Right cardiac atrium (tissue), 5 donors: ENCODE measurements at regions not wholly inside any gene's neighbourhood (a gene's known extent, or its start where the extent isn't known, plus 50 kb on each side); places are given as distances from the start of the nearest gene placed in this dataset.
"Not testable (repeated sequence)": the region's sequence is repeated elsewhere in the genome, so short reads cannot be mapped to it uniquely, and the experiment has no call there.

Experiments used
- ATAC-seq, 2 donors: fragments of 200-7000 bp; cut with Tn5 transposase; one replicate each; pipeline versions ENCODE4 v1.8.0 to v1.9.1; 2020; ENCODE audit warnings: moderate library complexity in 2 of 2, mild to moderate bottlenecking in 1 of 2
- DNase-seq, 3 donors: peaks; one replicate each; pipeline ENCODE4 v3.0.0-alpha.2; 2020
- H3K27ac ChIP-seq: one replicate; pipeline ENCODE4 v1.5.1; 2013; ENCODE audit warnings: mild to moderate bottlenecking, low read length, control low read depth, moderate library complexity
- H3K27me3 ChIP-seq: one replicate; pipeline ENCODE4 v1.6.1; 2013; ENCODE audit not compliant: control insufficient read depth, insufficient read depth
- H3K4me1 ChIP-seq: one replicate; pipeline ENCODE4 v1.6.1; 2013; ENCODE audit warnings: low read length; ENCODE audit not compliant: control insufficient read depth, insufficient read depth
- H3K4me3 ChIP-seq: one replicate; pipeline ENCODE4 v1.5.1; 2013; ENCODE audit warnings: low read length, control low read depth
- H3K9me3 ChIP-seq: one replicate; pipeline ENCODE4 v1.6.1; 2013; ENCODE audit warnings: low read length; ENCODE audit not compliant: control insufficient read depth
- WGBS: extraction: QIAGEN DNeasy Blood & Tissue Kit; methylation state at CpG from one replicate; pipeline ENCODE4 v1.1.7; 2013; 5-methylcytosine and 5-hydroxymethylcytosine counted together
- intact Hi-C, 4 donors: fragments of 100-400 bp; cut with DNase I; formaldehyde crosslinking; loops; one replicate each; pipeline versions ENCODE4 v1.11.0 to v1.14.0; 2022 to 2023
- donor health status: healthy with polysubstance abuse.
- donor health status: DM: no; HTN: yes; CAD: no.
- donor health status: DM: no; HTN: no; CAD: no.
- donor health status: DM: no; HTN: yes; CAD: no; lungs with severe emphysema.
- donor health status: DM: yes; HTN: yes; CAD: no.

GRCh38 chr2:16933355-16933754 is 267.7 kb upstream of the CYRIA start:
- Histone ChIP-seq H3K27ac (no peak overlapping the region), H3K4me3 (no peak overlapping the region), H3K27me3 (no peaks in the 10 kb centered on the region), H3K9me3 (no peaks in the 10 kb centered on the region), H3K4me1 (no peaks in the 10 kb centered on the region)
- no peak for ATAC-seq
- no peak for DNase-seq
- 56% methylated on average over 4 of the region's 4 CpGs for WGBS
- intact Hi-C loops: no loop called here

- 83% methylated on average over 3 of the region's 3 CpGs for WGBS
- H3K27me3 ChIP-seq: no peaks in the 10 kb centered on the region
- no peak for ATAC-seq
- DNase-seq: no peak
- H3K27ac ChIP-seq: no peak overlapping the region
- no peak overlapping the region for H3K4me3 ChIP-seq
- no peaks in the 10 kb centered on the region for H3K4me1 ChIP-seq
- intact Hi-C loops: no loop called here
- H3K9me3 ChIP-seq: no peaks in the 10 kb centered on the region
These were observed 267.2 kb upstream of the CYRIA start for GRCh38 chr2:16932826-16933225.

- ATAC-seq (no peak), DNase-seq (no peak)
- H3K4me3 ChIP-seq: no peak overlapping the region
- no peaks in the 10 kb centered on the region for H3K27me3 ChIP-seq
- intact Hi-C loops: no loop called here
- H3K9me3 ChIP-seq: no peaks in the 10 kb centered on the region
- H3K27ac ChIP-seq: no peak overlapping the region
- 75% methylated on average over 4 of the region's 4 CpGs for WGBS
- no peaks in the 10 kb centered on the region for H3K4me1 ChIP-seq
These were observed 265.8 kb upstream of the CYRIA start for GRCh38 chr2:16931441-16931840.

DNA sequence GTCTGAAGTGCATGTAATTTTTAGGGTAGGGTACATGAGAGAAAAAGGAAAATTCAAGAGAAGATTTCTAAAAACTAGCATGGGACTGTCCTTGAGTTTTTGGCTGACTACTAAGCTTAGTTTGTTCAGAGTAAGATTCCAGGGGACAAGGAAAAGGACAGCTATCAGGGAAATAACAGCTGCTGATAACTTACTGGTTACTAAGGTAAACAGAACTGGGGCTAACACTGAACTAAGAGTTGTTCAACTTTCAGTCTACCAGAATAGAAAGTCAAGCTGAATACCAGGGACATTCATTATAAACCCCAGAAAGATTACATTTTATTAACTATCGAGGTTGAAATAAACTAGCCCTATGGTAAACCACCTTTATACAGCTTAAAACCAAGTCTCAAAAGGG is 261.8 kb upstream of the CYRIA start:
- WGBS: 84% methylated on average over 1 of the region's 1 CpG
- intact Hi-C loops: no loop called here
- Histone ChIP-seq H3K27me3 (no peaks in the 10 kb centered on the region), H3K4me1 (no peaks in the 10 kb centered on the region), H3K9me3 (no peaks in the 10 kb centered on the region), H3K27ac (no peak overlapping the region), H3K4me3 (no peak overlapping the region)
- DNase-seq (no peak), ATAC-seq (peak in 1 of 2 donors; percentile 48)

DNA sequence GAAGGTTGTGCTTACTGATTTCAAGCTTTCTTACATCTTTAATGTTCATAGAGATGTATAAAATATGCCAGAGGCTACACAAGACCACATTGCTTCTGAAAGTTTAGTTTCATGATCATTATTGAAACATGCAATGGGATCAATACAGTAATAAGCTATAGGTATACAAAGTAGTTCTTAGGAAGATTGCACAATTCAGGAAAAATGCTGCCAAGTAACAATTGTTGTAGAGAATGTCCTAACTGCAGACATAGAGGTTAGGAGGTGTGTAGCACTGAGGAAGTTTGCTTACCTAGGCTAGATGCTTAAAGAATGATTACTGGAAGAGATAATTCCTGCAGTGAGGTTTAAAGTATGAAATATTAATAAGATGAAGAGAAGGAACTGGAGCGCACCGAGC is 259.5 kb upstream of the CYRIA start:
- Histone ChIP-seq H3K27ac (no peak overlapping the region), H3K27me3 (no peaks in the 10 kb centered on the region), H3K9me3 (no peaks in the 10 kb centered on the region), H3K4me3 (no peak overlapping the region), H3K4me1 (no peaks in the 10 kb centered on the region)
- ATAC-seq (no peak), DNase-seq (no peak)
- WGBS: 96% methylated on average over 2 of the region's 2 CpGs
- intact Hi-C loops: no loop called here

DNA sequence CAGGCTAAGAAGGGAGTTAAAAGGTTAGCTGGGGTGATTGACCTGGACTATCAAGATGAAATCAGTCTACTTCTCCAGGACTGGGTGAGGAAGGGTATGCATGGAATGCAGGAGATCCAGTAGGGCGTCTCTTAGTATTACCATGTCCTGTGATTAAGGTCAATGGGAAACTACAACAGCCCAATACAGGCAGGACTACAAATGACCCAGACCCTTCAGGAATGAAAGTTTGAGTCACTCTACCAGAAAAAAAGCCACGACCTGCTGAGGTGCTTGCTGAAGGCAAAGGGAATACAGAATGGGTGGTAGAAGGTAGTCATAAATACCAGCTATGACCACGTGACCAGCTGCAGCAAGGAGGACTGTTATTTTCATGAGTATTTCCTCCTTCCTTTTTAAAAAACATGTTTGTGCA is 249.7 kb upstream of the CYRIA start:
- intact Hi-C loops, DNase-seq, H3K27me3 ChIP-seq, H3K9me3 ChIP-seq, H3K27ac ChIP-seq, ATAC-seq, H3K4me3 ChIP-seq, H3K4me1 ChIP-seq: not testable (repeated sequence)
- 62% methylated on average over 3 of the region's 3 CpGs for WGBS

DNA sequence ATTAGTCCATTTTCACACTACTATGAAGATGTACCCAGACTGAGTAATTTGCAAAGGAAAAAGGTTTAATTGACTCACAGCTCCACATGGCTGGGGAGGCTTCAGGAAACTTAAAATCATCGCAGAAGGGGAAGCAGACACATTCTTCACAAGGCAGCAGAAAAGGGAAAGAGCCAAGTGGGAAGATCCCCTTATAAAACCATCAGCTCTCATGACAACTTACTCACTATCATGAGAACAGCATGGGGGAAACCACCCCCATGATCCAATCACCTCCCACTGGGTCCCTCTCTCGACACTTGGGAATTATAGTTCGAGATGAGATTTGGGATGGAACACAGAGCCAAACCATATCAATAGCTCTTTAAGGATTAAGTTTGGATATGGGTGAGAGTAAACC is 246.1 kb upstream of the CYRIA start:
- no peaks in the 10 kb centered on the region for H3K4me1 ChIP-seq
- intact Hi-C loops: no loop called here
- no peak for ATAC-seq
- 72% methylated on average over 3 of the region's 3 CpGs for WGBS
- H3K4me3 ChIP-seq: no peak overlapping the region
- H3K9me3 ChIP-seq: no peaks in the 10 kb centered on the region
- no peak overlapping the region for H3K27ac ChIP-seq
- DNase-seq: no peak
- no peaks in the 10 kb centered on the region for H3K27me3 ChIP-seq

DNA sequence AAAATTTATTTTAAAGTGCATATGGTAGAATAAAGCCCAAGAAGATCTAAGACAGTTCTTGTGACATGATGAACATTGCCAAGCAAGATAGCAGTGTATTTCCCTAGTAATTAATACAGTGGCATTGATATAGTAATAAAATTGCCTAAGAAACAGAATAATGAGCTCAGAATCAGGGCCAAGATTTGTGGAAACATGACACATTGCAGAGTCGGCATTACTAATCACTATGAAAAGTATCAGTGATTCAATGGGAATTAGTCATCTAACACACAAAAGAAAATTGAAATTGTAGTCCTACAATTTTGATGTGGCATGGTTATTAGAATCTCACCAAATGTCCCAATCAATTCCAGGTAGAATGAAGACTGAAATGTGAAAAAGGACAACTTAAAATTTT is 243.0 kb upstream of the CYRIA start:
- intact Hi-C loops: no loop called here

DNA sequence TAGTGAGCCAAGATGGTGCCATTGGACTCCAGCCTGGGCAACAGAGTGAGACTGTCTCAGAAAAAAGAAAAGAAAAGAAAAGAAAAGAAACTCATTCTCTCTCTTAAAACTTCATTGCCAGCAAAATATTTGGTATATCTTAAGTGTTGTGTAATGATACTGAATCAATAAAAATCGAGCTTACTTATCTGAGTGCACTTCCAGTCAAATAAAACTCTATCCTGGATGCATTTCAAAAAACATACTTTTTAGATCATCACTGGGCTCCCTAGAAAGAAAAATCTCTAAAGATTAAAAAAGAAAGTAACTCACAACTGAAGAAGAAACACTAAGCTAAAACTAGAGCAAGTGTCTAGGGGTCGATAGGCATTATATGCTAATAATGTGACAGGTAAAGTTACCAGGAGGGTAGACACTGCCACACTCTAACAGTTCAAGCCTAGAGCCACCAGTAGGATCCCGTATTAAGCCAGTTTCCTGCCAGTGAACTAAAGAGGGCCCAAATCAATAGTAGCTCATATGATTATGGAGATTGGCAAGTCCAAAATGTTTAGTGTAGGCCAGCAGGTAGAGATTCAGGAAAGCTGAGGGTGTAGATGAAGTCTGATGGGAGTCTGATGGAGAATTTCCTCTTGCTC is 242.1 kb upstream of the CYRIA start:
- ATAC-seq: no peak
- H3K4me1 ChIP-seq: no peaks in the 10 kb centered on the region
- no peak overlapping the region for H3K4me3 ChIP-seq
- H3K27ac ChIP-seq: no peak overlapping the region
- H3K9me3 ChIP-seq: no peaks in the 10 kb centered on the region
- 64% methylated on average over 3 of the region's 3 CpGs for WGBS
- intact Hi-C loops: no loop called here
- no peaks in the 10 kb centered on the region for H3K27me3 ChIP-seq
- DNase-seq: no peak

More for the DNA sequence above, 243.0 kb upstream of the CYRIA start:
- Histone ChIP-seq H3K9me3 (no peaks in the 10 kb centered on the region), H3K4me1 (no peaks in the 10 kb centered on the region), H3K4me3 (no peak overlapping the region), H3K27me3 (no peaks in the 10 kb centered on the region), H3K27ac (no peak overlapping the region)
- no peak for ATAC-seq
- 58% methylated on average over 1 of the region's 1 CpG for WGBS
- DNase-seq: no peak

GRCh38 chr2:16905325-16905724 is 239.7 kb upstream of the CYRIA start:
- ATAC-seq, DNase-seq, H3K27ac ChIP-seq, H3K9me3 ChIP-seq, H3K27me3 ChIP-seq, H3K4me1 ChIP-seq, H3K4me3 ChIP-seq, intact Hi-C loops: not testable (repeated sequence)
- 86% methylated on average over 5 of the region's 5 CpGs for WGBS

DNA sequence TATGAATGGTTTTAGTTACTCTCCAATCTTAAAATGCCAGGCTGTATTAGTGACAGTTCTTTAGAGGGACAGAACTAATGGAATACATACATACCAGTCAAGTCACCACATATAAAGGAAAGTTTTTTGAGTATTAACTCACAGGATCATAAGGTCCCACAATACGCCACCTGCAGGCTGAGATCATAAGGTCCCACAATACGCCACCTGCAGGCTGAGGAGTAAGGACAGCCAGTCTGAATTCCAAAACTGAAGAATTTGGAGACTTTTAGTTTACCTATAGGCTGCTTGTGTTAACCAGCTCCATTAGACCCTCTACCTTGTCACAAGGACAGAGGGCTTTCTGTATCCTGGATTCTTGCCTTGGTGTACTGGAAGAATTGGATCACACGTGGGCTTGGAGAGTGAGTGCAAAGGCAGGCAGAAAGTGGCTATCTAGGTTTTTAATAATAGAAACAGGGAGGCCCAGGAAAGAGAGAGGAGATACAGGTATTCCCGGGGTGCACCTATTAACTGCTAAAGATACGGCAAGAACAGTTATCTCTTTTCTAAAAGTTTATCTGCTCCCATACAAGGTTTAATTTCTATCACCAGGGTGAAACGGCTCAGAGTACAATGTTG is 234.9 kb upstream of the CYRIA start:
- ATAC-seq (no peak), DNase-seq (peak in 1 of 3 donors; percentile 38)
- no peak overlapping the region for H3K27ac ChIP-seq
- no peaks in the 10 kb centered on the region for H3K27me3 ChIP-seq
- H3K9me3 ChIP-seq: no peaks in the 10 kb centered on the region
- H3K4me3 ChIP-seq: no peak overlapping the region
- no peaks in the 10 kb centered on the region for H3K4me1 ChIP-seq
- WGBS: 57% methylated on average over 6 of the region's 6 CpGs
- intact Hi-C loops: no loop called here

DNA sequence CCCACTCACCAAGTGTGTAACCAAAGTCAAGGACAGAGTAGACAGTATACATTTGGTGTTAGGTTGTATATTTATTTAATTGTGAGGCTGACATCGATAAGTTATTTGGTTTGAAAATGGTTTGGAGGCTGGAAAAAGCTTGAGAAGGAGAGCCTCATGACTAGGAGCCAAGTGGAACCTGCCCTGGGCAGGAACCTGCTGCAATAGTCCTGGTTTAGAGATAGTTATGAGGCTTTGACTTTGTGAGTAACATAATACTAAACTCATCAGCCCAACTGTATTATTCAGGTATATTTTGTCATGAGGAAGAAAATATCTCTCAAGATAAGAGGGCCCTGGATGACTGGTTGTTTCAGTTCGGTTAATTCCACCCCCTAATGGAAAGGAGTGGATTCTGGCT is 234.3 kb upstream of the CYRIA start:
- H3K27me3 ChIP-seq: no peaks in the 10 kb centered on the region
- DNase-seq (no peak), ATAC-seq (no peak)
- no peaks in the 10 kb centered on the region for H3K9me3 ChIP-seq
- intact Hi-C loops: no loop called here
- WGBS: 80% methylated on average over 2 of the region's 2 CpGs
- no peak overlapping the region for H3K4me3 ChIP-seq
- no peak overlapping the region for H3K27ac ChIP-seq
- H3K4me1 ChIP-seq: no peaks in the 10 kb centered on the region
